B cell (primary cell): ENCODE measurements at regions not wholly inside any gene's neighbourhood (a gene's known extent, or its start where the extent isn't known, plus 50 kb on each side); places are given as distances from the start of the nearest gene placed in this dataset.

Source experiments
- ATAC-seq: fragments of 200-7000 bp; cut with Tn5 transposase; one replicate; pipeline ENCODE4 v1.10.0; 2021; ENCODE audit warnings: low read depth, mild to moderate bottlenecking, moderate number of reproducible peaks, moderate library complexity
- CTCF ChIA-PET: fragments of 350-600 bp; sonication (Branson Sonifier 250); formaldehyde crosslinking; loops from one replicate; lab custom pipeline; 2021; ENCODE audit warnings: antibody characterized with exemption, inconsistent platforms; lab: Charles Lee
- POLR2A ChIA-PET: fragments of 350-600 bp; sonication (Branson Sonifier 250); formaldehyde crosslinking; loops from one replicate; lab custom pipeline; 2021; ENCODE audit warnings: antibody characterized with exemption; lab: Charles Lee
- DNase-seq: peaks from one replicate; pipeline ENCODE4 v3.0.0; 2013
- H2AFZ ChIP-seq: 2 replicates; pipeline ENCODE4 v1.6.1; 2012; ENCODE audit warnings: mild to moderate bottlenecking, low read depth, low read length; ENCODE audit not compliant: insufficient read depth, poor library complexity, severe bottlenecking
- H3K27ac ChIP-seq, 2 donors: 1 replicate in 1 of 2; 2 replicates in 1 of 2; pipeline ENCODE4 v1.5.1; 2012 to 2013; ENCODE audit warnings: low read length in 2 of 2, mild to moderate bottlenecking in 2 of 2, moderate library complexity in 1 of 2
- H3K27me3 ChIP-seq, 4 experiments: fragments of 200-600 bp in 1 of 4; sonication (generic) in 1 of 4; replicated peaks in 1 of 4; 1 replicate in 2 of 4; 2 replicates in 2 of 4; pipeline versions ENCODE4 v1.6.1 to v1.7.0; 2013 to 2016; ENCODE audit warnings: low read length in 3 of 4, mild to moderate bottlenecking in 2 of 4, mixed read lengths in 1 of 4, moderate library complexity in 1 of 4; ENCODE audit not compliant: insufficient read depth in 4 of 4, control insufficient read depth in 3 of 4; ENCODE audit errors: control extremely low read depth in 1 of 4
- H3K36me3 ChIP-seq, 2 experiments: replicated peaks in 1 of 2; 1 replicate in 1 of 2; 2 replicates in 1 of 2; pipeline versions ENCODE4 v1.6.1 to v1.7.1; 2013; ENCODE audit warnings: low read length in 1 of 2; ENCODE audit not compliant: insufficient read depth in 2 of 2, control insufficient read depth in 1 of 2; ENCODE audit errors: control extremely low read depth in 1 of 2, extremely low read depth in 1 of 2
- H3K4me1 ChIP-seq, 2 donors: fragments of 200-600 bp in 1 of 2; sonication (generic) in 1 of 2; 1 replicate in 1 of 2; 2 replicates in 1 of 2; pipeline versions ENCODE4 v1.5.1 to v1.6.1; 2013 to 2017; ENCODE audit warnings: low read length in 2 of 2; ENCODE audit not compliant: control insufficient read depth in 2 of 2, insufficient read depth in 2 of 2
- H3K4me2 ChIP-seq: replicated peaks from 2 replicates; pipeline ENCODE3; 2012; ENCODE audit warnings: mild to moderate bottlenecking, low read depth, low read length; ENCODE audit not compliant: poor library complexity, severe bottlenecking
- H3K4me3 ChIP-seq, 5 experiments: fragments of 200-600 bp in 1 of 5; sonication (generic) in 1 of 5; 1 replicate in 3 of 5; 2 replicates in 2 of 5; pipeline versions ENCODE4 v1.5.1 to v1.7.0; 2011 to 2016; ENCODE audit warnings: low read length in 4 of 5, mild to moderate bottlenecking in 4 of 5, low read depth in 2 of 5, control low read depth in 1 of 5, moderate library complexity in 1 of 5; ENCODE audit not compliant: insufficient read depth in 1 of 5; ENCODE audit errors: control extremely low read depth in 1 of 5, extremely low read depth in 1 of 5
- H3K79me2 ChIP-seq: fragments of 200-600 bp; sonication (generic); one replicate; pipeline ENCODE4 v1.6.0; 2016; ENCODE audit warnings: low read length; ENCODE audit not compliant: control insufficient read depth, insufficient read depth
- H3K9ac ChIP-seq: fragments of 200-600 bp; sonication (generic); 2 replicates; pipeline ENCODE4 v1.6.1; 2017; ENCODE audit warnings: mild to moderate bottlenecking, low read length, moderate library complexity
- H3K9me3 ChIP-seq, 3 donors: one replicate each; pipeline versions ENCODE4 v1.6.1 to v1.7.1; 2013; ENCODE audit warnings: low read length in 2 of 3; ENCODE audit not compliant: control insufficient read depth in 2 of 3, insufficient read depth in 1 of 3; ENCODE audit errors: control extremely low read depth in 1 of 3
- H4K20me1 ChIP-seq: 2 replicates; pipeline ENCODE4 v1.6.0; 2012; ENCODE audit warnings: mild to moderate bottlenecking, low read length; ENCODE audit not compliant: insufficient read depth, control insufficient read depth, poor library complexity, severe bottlenecking
- H3K27ac Mint-ChIP-seq: one replicate; pipeline ENCODE4 v1.8.0; 2021; ENCODE audit warnings: mixed read lengths
- H3K27me3 Mint-ChIP-seq: one replicate; pipeline ENCODE4 v1.8.0; 2021; ENCODE audit warnings: mixed read lengths
- H3K4me1 Mint-ChIP-seq: one replicate; pipeline ENCODE4 v1.8.0; 2021; ENCODE audit warnings: mixed read lengths
- H3K4me3 Mint-ChIP-seq: one replicate; pipeline ENCODE4 v1.8.0; 2021; ENCODE audit warnings: mixed read lengths
- H3K9me3 Mint-ChIP-seq: one replicate; pipeline ENCODE4 v1.8.0; 2022; ENCODE audit warnings: mixed read lengths; ENCODE audit not compliant: insufficient read depth
- EZH2 ChIP-seq: IDR thresholded peaks from 2 replicates; pipeline ENCODE4 v1.6.1; 2012; ENCODE audit warnings: borderline replicate concordance, low read depth, mild to moderate bottlenecking, moderate library complexity, low read length; ENCODE audit not compliant: insufficient read depth, poor library complexity, severe bottlenecking
- WGBS: methylation state at CpG from one replicate; pipeline ENCODE4 v1.1.5; 2013; ENCODE audit warnings: missing lambda C conversion rate; ENCODE audit not compliant: insufficient coverage; 5-methylcytosine and 5-hydroxymethylcytosine counted together
- intact Hi-C: fragments of 100-400 bp; cut with micrococcal nuclease; formaldehyde crosslinking; loops from one replicate; pipeline ENCODE4 v1.10.0; 2022
- TF ChIP-seq, protein P1 (sequence below): fragments of 200-600 bp; IDR thresholded peaks from one replicate; pipeline ENCODE4 v1.8.0; 2022; ENCODE audit warnings: antibody characterized with exemption, mild to moderate bottlenecking

DNA sequence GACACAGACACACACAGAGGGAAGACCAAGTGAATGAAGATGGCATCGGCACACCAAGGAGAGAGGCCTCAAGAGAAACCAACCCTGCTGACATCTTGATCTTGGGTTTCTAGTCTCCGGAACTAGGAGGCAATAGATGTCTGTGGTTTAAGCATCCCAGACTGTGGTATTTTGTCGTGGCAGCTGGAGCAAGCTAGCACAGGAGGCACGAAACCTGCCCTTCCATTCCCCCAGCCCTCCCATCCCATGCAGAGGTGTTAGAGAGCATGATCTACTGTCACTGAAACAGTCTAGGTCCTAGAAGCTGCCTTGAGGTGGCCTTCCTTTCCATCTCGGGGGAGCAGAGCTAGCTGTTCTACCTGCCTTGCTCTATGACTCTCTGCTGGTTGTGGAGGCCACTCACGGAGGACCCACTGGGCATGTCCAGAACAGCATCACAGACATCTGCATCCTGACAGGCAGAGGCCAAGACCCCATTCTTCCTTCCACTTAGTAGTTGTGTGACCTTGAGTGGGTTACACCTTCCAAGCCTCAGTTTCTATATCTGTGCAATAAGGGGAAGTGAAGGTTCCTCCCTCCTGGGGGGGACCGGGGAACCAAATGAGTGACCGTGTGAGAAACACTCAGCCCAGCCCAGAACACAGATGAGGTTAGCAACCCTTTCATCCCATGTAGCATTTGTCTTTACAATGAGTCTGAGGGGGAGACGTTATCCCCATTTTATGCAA is 134.3 kb upstream of the BOD1 start:
- ChIA-PET POLR2A (no interaction called here), CTCF (no interaction called here)
- Mint-ChIP-seq H3K4me1 (peaks cover 37% of the 10 kb centered on the region), H3K27me3 (no peaks in the 10 kb centered on the region), H3K9me3 (no peaks in the 10 kb centered on the region), H3K4me3 (no peak overlapping the region), H3K27ac (peak overlapping the region; percentile 56)
- peak overlapping the region; percentile 2 for H3K4me2 ChIP-seq
- peak overlapping the region in 1 of 2 donors; percentile 2 for H3K27ac ChIP-seq
- 92% methylated on average over 4 of the region's 9 CpGs for WGBS
- H3K9ac ChIP-seq, result no peak overlapping the region
- TF ChIP-seq, protein P1, sequence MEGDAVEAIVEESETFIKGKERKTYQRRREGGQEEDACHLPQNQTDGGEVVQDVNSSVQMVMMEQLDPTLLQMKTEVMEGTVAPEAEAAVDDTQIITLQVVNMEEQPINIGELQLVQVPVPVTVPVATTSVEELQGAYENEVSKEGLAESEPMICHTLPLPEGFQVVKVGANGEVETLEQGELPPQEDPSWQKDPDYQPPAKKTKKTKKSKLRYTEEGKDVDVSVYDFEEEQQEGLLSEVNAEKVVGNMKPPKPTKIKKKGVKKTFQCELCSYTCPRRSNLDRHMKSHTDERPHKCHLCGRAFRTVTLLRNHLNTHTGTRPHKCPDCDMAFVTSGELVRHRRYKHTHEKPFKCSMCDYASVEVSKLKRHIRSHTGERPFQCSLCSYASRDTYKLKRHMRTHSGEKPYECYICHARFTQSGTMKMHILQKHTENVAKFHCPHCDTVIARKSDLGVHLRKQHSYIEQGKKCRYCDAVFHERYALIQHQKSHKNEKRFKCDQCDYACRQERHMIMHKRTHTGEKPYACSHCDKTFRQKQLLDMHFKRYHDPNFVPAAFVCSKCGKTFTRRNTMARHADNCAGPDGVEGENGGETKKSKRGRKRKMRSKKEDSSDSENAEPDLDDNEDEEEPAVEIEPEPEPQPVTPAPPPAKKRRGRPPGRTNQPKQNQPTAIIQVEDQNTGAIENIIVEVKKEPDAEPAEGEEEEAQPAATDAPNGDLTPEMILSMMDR, result no peak
- TF ChIP-seq EZH2, result no peak
- H3K4me1 ChIP-seq, result peaks cover 20 to 28% of the 10 kb centered on the region in 2 donors
- intact Hi-C loops, result no loop called here
- ATAC-seq, result peak; percentile 31
- H3K79me2 ChIP-seq, result no peaks in the 10 kb centered on the region
- H3K36me3 ChIP-seq, result no peaks in the 10 kb centered on the region
- peaks cover 0 to 4% (median 0%) of the 10 kb centered on the region in 3 donors for H3K9me3 ChIP-seq
- no peak for DNase-seq
- H3K27me3 ChIP-seq, result no peaks in the 10 kb centered on the region
- no peak overlapping the region for H3K4me3 ChIP-seq
- H4K20me1 ChIP-seq, result no peaks in the 10 kb centered on the region
- H2AFZ ChIP-seq, result no peak overlapping the region

GRCh38 chr5:173751266-173751600 is 134.8 kb upstream of the BOD1 start:
- TF ChIP-seq, protein P1, result no peak
- TF ChIP-seq EZH2, result no peak
- ChIA-PET CTCF (no interaction called here), POLR2A (no interaction called here)
- no peak overlapping the region for H3K9ac ChIP-seq
- DNase-seq (no peak), ATAC-seq (peak; percentile 43)
- no peaks in the 10 kb centered on the region for H3K36me3 ChIP-seq
- H3K4me3 ChIP-seq, result no peak overlapping the region
- no peaks in the 10 kb centered on the region for H3K27me3 ChIP-seq
- H3K27ac ChIP-seq, result peak overlapping the region in 1 of 2 donors; percentile 2
- intact Hi-C loops, result no loop called here
- peak overlapping the region; percentile 56 for H3K27ac Mint-ChIP-seq
- H3K79me2 ChIP-seq, result no peaks in the 10 kb centered on the region
- H4K20me1 ChIP-seq, result no peaks in the 10 kb centered on the region
- H2AFZ ChIP-seq, result no peak overlapping the region
- H3K27me3 Mint-ChIP-seq, result no peaks in the 10 kb centered on the region
- H3K4me1 ChIP-seq, result peaks cover 15 to 22% of the 10 kb centered on the region in 2 donors
- no peaks in the 10 kb centered on the region for H3K9me3 Mint-ChIP-seq
- peak overlapping the region; percentile 26 for H3K4me3 Mint-ChIP-seq
- H3K4me2 ChIP-seq, result peak overlapping the region; percentile 2
- 89% methylated on average over 3 of the region's 5 CpGs for WGBS
- peaks cover 0 to 4% (median 0%) of the 10 kb centered on the region in 3 donors for H3K9me3 ChIP-seq
- H3K4me1 Mint-ChIP-seq, result peaks cover 32% of the 10 kb centered on the region
